HL-60 (cell line): ENCODE measurements at regions not wholly inside any gene's neighbourhood (a gene's known extent, or its start where the extent isn't known, plus 50 kb on each side); places are given as distances from the start of the nearest gene placed in this dataset.
"Not testable (repeated sequence)": the region's sequence is repeated elsewhere in the genome, so short reads cannot be mapped to it uniquely, and the experiment has no call there.

Experiments used
- DNase-seq, 2 experiments: peaks; one replicate each; pipeline ENCODE4 v3.0.0-alpha.2; 2010 to 2020; ENCODE audit warnings: low read depth in 1 of 2, low spot score in 1 of 2
- H3K27ac ChIP-seq: fragments of 250-450 bp; sonication (Bioruptor Pico); replicated peaks from 2 replicates; pipeline ENCODE4 v1.5.1; 2020; ENCODE audit warnings: mild to moderate bottlenecking, moderate library complexity
- H3K27me3 ChIP-seq: fragments of 250-450 bp; sonication (Bioruptor Pico); 2 replicates; pipeline ENCODE4 v1.5.1; 2021; ENCODE audit warnings: mild to moderate bottlenecking, moderate library complexity; ENCODE audit not compliant: insufficient read depth, poor library complexity, severe bottlenecking
- H3K4me3 ChIP-seq: replicated peaks from 2 replicates; pipeline ENCODE4 v1.5.1; 2011; ENCODE audit warnings: mild to moderate bottlenecking, control low read depth, low read length; ENCODE audit not compliant: insufficient read depth
- GABPA ChIP-seq: IDR thresholded peaks from 2 replicates; pipeline ENCODE4 v1.6.1; 2012; ENCODE audit warnings: low read depth
- POLR2AphosphoS5 ChIP-seq: IDR thresholded peaks from 2 replicates; pipeline ENCODE4 v1.6.1; 2012; ENCODE audit warnings: low read depth
- SPI1 ChIP-seq: IDR thresholded peaks from 2 replicates; pipeline ENCODE4 v1.6.1; 2012; ENCODE audit warnings: low read depth, mild to moderate bottlenecking, borderline replicate concordance
- TF ChIP-seq, protein P1 (sequence below): IDR thresholded peaks from one replicate; pipeline ENCODE4 v1.5.1; 2011; ENCODE audit warnings: low read length, control low read depth, inconsistent platforms; ENCODE audit not compliant: insufficient read depth
- TF ChIP-seq, protein P2 (sequence below): IDR thresholded peaks from 2 replicates; pipeline ENCODE4 v1.6.1; 2012; ENCODE audit warnings: low read depth; ENCODE audit not compliant: insufficient replicate concordance

DNA sequence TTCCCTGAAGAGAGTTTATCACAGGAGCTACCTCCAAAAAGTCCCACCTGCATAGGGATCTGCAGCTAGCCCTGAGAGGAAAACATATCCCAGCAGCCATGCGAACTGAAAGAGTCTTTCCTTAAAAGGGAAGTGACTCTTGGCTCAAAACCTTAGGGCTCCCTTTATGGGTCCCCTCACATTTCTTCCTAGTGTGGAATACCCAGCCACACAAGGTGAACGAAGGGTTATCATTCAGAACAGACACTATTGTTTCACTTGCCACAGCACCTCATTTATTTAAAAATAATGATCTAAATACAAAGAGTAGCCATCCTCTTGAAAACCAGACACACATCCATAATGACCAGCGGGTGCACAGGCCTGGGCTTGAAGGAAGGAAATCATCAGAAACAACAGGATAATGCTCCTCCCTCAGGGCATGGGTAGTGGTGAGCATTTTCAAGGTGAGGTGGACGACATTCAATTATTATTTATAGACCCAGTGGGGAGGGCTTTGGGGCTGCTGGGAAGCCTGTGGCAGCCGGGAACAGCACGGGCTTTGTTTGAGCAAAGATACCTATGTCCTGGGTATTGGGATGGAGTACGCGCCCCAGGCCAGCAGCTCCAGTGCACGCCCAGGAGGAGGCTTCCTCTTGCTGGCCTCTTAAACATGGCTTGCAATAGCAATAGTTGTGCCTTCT is 119.0 kb upstream of the ITGA6 start:
- TF ChIP-seq, protein P1, sequence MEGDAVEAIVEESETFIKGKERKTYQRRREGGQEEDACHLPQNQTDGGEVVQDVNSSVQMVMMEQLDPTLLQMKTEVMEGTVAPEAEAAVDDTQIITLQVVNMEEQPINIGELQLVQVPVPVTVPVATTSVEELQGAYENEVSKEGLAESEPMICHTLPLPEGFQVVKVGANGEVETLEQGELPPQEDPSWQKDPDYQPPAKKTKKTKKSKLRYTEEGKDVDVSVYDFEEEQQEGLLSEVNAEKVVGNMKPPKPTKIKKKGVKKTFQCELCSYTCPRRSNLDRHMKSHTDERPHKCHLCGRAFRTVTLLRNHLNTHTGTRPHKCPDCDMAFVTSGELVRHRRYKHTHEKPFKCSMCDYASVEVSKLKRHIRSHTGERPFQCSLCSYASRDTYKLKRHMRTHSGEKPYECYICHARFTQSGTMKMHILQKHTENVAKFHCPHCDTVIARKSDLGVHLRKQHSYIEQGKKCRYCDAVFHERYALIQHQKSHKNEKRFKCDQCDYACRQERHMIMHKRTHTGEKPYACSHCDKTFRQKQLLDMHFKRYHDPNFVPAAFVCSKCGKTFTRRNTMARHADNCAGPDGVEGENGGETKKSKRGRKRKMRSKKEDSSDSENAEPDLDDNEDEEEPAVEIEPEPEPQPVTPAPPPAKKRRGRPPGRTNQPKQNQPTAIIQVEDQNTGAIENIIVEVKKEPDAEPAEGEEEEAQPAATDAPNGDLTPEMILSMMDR = no peak
- TF ChIP-seq, protein P2, sequence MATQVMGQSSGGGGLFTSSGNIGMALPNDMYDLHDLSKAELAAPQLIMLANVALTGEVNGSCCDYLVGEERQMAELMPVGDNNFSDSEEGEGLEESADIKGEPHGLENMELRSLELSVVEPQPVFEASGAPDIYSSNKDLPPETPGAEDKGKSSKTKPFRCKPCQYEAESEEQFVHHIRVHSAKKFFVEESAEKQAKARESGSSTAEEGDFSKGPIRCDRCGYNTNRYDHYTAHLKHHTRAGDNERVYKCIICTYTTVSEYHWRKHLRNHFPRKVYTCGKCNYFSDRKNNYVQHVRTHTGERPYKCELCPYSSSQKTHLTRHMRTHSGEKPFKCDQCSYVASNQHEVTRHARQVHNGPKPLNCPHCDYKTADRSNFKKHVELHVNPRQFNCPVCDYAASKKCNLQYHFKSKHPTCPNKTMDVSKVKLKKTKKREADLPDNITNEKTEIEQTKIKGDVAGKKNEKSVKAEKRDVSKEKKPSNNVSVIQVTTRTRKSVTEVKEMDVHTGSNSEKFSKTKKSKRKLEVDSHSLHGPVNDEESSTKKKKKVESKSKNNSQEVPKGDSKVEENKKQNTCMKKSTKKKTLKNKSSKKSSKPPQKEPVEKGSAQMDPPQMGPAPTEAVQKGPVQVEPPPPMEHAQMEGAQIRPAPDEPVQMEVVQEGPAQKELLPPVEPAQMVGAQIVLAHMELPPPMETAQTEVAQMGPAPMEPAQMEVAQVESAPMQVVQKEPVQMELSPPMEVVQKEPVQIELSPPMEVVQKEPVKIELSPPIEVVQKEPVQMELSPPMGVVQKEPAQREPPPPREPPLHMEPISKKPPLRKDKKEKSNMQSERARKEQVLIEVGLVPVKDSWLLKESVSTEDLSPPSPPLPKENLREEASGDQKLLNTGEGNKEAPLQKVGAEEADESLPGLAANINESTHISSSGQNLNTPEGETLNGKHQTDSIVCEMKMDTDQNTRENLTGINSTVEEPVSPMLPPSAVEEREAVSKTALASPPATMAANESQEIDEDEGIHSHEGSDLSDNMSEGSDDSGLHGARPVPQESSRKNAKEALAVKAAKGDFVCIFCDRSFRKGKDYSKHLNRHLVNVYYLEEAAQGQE = no peak
- TF ChIP-seq POLR2AphosphoS5 (no peak), SPI1 (peak; percentile 67), GABPA (no peak)
- no peak for DNase-seq
- no peak overlapping the region for H3K4me3 ChIP-seq
- no peaks in the 10 kb centered on the region for H3K27me3 ChIP-seq
- no peak overlapping the region for H3K27ac ChIP-seq

DNA sequence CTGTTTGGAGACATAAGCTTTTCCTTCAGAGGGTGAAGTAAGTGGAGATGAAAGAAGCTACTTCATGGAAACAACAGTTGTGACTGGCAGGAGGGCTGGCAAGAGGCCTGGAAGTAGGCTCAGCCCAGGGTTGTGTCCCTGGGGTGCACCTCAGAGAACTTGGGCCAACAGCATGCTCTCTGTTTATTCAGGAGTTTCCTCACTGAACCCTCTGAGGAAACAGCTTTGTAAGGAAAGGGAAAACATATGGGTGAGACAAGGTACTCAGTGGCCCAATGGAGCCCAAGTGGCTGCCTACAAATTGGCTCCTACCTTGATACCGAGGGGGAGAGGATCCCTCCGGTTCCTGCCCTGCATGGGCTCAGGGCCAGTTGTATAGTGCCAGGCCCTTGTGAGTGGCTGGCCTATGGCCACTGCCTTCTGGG is 115.5 kb upstream of the ITGA6 start:
- no peak overlapping the region for H3K27ac ChIP-seq
- H3K4me3 ChIP-seq = no peak overlapping the region
- TF ChIP-seq, protein P2 = no peak
- TF ChIP-seq, protein P1 = no peak
- TF ChIP-seq GABPA (no peak), SPI1 (no peak), POLR2AphosphoS5 (no peak)
- no peaks in the 10 kb centered on the region for H3K27me3 ChIP-seq
- no peak for DNase-seq

DNA sequence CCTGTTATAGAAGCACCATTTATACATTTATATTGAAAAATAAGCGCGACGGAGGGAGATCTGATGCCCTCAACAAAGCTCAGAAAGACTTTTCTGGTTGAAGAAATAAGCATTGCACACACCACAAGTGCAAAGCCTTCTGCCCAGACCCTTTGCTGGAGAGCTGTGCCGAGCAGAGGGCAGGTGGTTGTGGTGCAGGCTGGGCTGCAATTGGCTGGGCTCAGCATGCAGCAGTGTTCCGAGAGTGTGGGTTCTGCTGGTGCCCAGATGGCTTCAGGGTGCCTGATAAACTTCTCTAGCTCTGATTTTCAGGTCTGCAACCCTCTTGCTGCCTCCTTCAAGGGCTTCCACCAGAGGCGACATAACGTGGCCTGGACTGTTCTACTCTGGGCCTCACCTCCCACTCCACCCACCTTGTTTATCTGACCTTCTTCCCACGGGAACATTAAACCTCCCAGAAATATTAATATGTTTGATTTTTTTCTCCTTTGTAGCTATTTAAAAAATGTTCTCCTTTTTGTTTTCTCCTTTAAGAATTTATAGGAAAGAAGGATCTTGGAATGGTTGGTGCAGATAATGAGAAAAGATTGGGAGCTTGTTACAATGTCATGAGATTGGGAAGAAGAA is 113.6 kb upstream of the ITGA6 start:
- DNase-seq = no peak
- no peak for TF ChIP-seq GABPA
- TF ChIP-seq, protein P1 = no peak
- no peak for TF ChIP-seq SPI1
- TF ChIP-seq POLR2AphosphoS5 = no peak
- TF ChIP-seq, protein P2 = no peak
- Histone ChIP-seq H3K4me3 (no peak overlapping the region), H3K27me3 (no peaks in the 10 kb centered on the region), H3K27ac (no peak overlapping the region)

DNA sequence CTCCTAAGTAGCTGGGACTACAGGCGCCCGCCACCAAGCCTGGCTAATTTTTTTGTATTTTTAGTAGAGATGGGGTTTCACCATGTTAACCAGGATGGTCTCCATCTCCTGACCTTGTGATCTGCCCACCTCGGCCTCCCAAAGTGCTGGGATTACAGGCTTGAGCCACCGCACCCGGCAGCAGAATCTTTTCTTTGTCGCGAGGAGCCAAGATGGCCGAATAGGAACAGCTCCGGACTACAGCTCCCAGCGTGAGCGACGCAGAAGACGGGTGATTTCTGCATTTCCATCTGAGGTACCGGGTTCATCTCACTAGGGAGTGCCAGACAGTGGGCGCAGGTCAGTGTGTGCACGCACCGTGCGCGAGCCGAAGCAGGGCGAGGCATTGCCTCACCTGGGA is 112.3 kb upstream of the ITGA6 start:
- not testable (repeated sequence) for H3K4me3 ChIP-seq, DNase-seq, H3K27me3 ChIP-seq

More for the DNA sequence above, 112.3 kb upstream of the ITGA6 start:
- not testable (repeated sequence) for H3K27ac ChIP-seq
